Keratinocyte (primary cell): ENCODE measurements at regions not wholly inside any gene's neighbourhood (a gene's known extent, or its start where the extent isn't known, plus 50 kb on each side); places are given as distances from the start of the nearest gene placed in this dataset.

Source experiments
- DNase-seq: peaks from one replicate; pipeline ENCODE4 v3.0.0-alpha.2; 2011; ENCODE audit warnings: low read depth, missing footprints, low spot score
- FAIRE-seq: peaks from 2 replicates; lab custom pipeline; 2011; peaks lifted over from hg19 to GRCh38; lab: Jason Lieb, UNC
- H2AFZ ChIP-seq: 2 replicates; pipeline ENCODE4 v1.6.0; 2012; ENCODE audit warnings: low read length, control low read depth, inconsistent platforms; ENCODE audit not compliant: control insufficient read depth
- H3K27ac ChIP-seq: 2 replicates; pipeline ENCODE4 v1.5.1; 2011; ENCODE audit warnings: low read length; ENCODE audit not compliant: control insufficient read depth, insufficient read depth
- H3K27me3 ChIP-seq: 3 replicates; pipeline ENCODE4 v1.6.0; 2011; ENCODE audit warnings: low read length; ENCODE audit not compliant: control insufficient read depth, insufficient read depth; ENCODE audit errors: extremely low read depth
- H3K36me3 ChIP-seq, 2 experiments: 2 replicates in 1 of 2; 3 replicates in 1 of 2; pipeline ENCODE4 v1.5.1; 2011; ENCODE audit warnings: low read length in 2 of 2, mild to moderate bottlenecking in 1 of 2; ENCODE audit not compliant: control insufficient read depth in 2 of 2, insufficient read depth in 2 of 2; ENCODE audit errors: extremely low read depth in 1 of 2
- H3K4me1 ChIP-seq: 3 replicates; pipeline ENCODE4 v1.5.1; 2011; ENCODE audit warnings: low read length; ENCODE audit not compliant: control insufficient read depth, insufficient read depth; ENCODE audit errors: extremely low read depth
- H3K4me2 ChIP-seq: 3 replicates; pipeline ENCODE4 v1.6.0; 2011; ENCODE audit warnings: low read depth, low read length; ENCODE audit not compliant: control insufficient read depth, insufficient read depth; ENCODE audit errors: extremely low read depth
- H3K4me3 ChIP-seq, 3 experiments: fragments of 200-600 bp in 1 of 3; sonication (generic) in 1 of 3; 2 replicates in 2 of 3; 3 replicates in 1 of 3; pipeline ENCODE4 v1.5.1; 2011 to 2016; ENCODE audit warnings: low read length in 3 of 3, mild to moderate bottlenecking in 3 of 3, control low read depth in 2 of 3, inconsistent platforms in 1 of 3, low read depth in 1 of 3, mixed read lengths in 1 of 3, mixed run types in 1 of 3, moderate library complexity in 1 of 3; ENCODE audit not compliant: control insufficient read depth in 2 of 3, insufficient read depth in 2 of 3; ENCODE audit errors: extremely low read depth in 1 of 3
- H3K79me2 ChIP-seq: 2 replicates; pipeline ENCODE4 v1.6.0; 2012; ENCODE audit warnings: low read length; ENCODE audit not compliant: control insufficient read depth, insufficient read depth
- H3K9ac ChIP-seq: 3 replicates; pipeline ENCODE4 v1.6.0; 2011; ENCODE audit warnings: low read length; ENCODE audit not compliant: control insufficient read depth, insufficient read depth; ENCODE audit errors: extremely low read depth
- H3K9me1 ChIP-seq: 3 replicates; pipeline ENCODE4 v1.6.0; 2011; ENCODE audit warnings: low read length; ENCODE audit not compliant: control insufficient read depth, insufficient read depth; ENCODE audit errors: extremely low read depth
- H3K9me3 ChIP-seq: 2 replicates; pipeline ENCODE4 v1.5.1; 2012; ENCODE audit warnings: low read depth, low read length; ENCODE audit not compliant: control insufficient read depth
- H4K20me1 ChIP-seq: 3 replicates; pipeline ENCODE4 v1.6.0; 2011; ENCODE audit warnings: low read length; ENCODE audit not compliant: control insufficient read depth, insufficient read depth; ENCODE audit errors: extremely low read depth
- EZH2 ChIP-seq: IDR thresholded peaks from one replicate; pipeline ENCODE4 v1.6.1; 2012; ENCODE audit warnings: inconsistent platforms, mild to moderate bottlenecking, low read length, moderate library complexity
- dilution Hi-C: fragments of 300-500 bp; cut with MboI; formaldehyde crosslinking; loops from one replicate; pipeline ENCODE4 v1.7.0; 2020; ENCODE audit warnings: low sequenced_read_pairs; ENCODE audit not compliant: extremely low pct_ligation_motif_present
- TF ChIP-seq, protein P1 (sequence below), 3 experiments: IDR thresholded peaks in 1 of 3; conservative IDR thresholded peaks in 1 of 3; optimal IDR thresholded peaks in 1 of 3; 2 replicates in 2 of 3; 3 replicates in 1 of 3; pipeline versions ENCODE3 to v1.5.1; 2011; ENCODE audit warnings: low read length in 3 of 3, mild to moderate bottlenecking in 3 of 3, moderate library complexity in 2 of 3, control low read depth in 1 of 3, inconsistent platforms in 1 of 3; ENCODE audit not compliant: insufficient read depth in 2 of 3; ENCODE audit errors: extremely low read depth in 1 of 3

DNA sequence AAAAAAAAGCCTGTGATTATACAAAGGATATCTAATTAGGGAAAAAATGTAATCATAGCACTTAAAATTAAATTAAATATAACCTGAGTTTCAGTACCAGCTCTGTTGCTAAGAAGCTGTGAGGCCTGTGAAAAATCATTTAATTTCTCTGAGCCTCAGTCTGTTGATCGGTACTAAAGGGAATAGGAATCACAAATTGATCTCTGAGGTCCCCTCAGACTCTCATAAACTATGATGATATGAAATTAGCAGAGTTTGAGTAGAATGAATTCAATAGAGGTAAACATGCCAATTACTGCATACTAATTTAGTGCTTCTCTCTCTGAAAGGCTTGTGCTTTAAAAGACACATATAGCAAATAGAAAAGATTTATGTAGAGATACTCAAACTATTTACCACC lies 416.8 kb upstream of the NCAM2 start:
- no peak overlapping the region for H2AFZ ChIP-seq
- H3K4me2 ChIP-seq: no peak overlapping the region
- dilution Hi-C loops: no loop called here
- H3K9me3 ChIP-seq: peaks cover 3% of the 10 kb centered on the region
- H3K4me3 ChIP-seq: no peak overlapping the region
- no peaks in the 10 kb centered on the region for H3K4me1 ChIP-seq
- H3K9ac ChIP-seq: no peak overlapping the region
- DNase-seq (no peak), FAIRE-seq (no peak)
- H3K9me1 ChIP-seq: no peaks in the 10 kb centered on the region
- H3K36me3 ChIP-seq: no peaks in the 10 kb centered on the region
- no peak overlapping the region for H3K27ac ChIP-seq
- no peaks in the 10 kb centered on the region for H3K79me2 ChIP-seq
- TF ChIP-seq, protein P1, sequence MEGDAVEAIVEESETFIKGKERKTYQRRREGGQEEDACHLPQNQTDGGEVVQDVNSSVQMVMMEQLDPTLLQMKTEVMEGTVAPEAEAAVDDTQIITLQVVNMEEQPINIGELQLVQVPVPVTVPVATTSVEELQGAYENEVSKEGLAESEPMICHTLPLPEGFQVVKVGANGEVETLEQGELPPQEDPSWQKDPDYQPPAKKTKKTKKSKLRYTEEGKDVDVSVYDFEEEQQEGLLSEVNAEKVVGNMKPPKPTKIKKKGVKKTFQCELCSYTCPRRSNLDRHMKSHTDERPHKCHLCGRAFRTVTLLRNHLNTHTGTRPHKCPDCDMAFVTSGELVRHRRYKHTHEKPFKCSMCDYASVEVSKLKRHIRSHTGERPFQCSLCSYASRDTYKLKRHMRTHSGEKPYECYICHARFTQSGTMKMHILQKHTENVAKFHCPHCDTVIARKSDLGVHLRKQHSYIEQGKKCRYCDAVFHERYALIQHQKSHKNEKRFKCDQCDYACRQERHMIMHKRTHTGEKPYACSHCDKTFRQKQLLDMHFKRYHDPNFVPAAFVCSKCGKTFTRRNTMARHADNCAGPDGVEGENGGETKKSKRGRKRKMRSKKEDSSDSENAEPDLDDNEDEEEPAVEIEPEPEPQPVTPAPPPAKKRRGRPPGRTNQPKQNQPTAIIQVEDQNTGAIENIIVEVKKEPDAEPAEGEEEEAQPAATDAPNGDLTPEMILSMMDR (optimal IDR thresholded peaks at IDR 0.05 in 1 of 3, IDR thresholded peaks at IDR 0.05 in 1 of 3, conservative IDR thresholded peaks at IDR 0.05 in 1 of 3; ENCODE audit: extremely low read depth in 1 of 3, insufficient read depth in 2 of 3, low read length in 3 of 3): no peak
- TF ChIP-seq EZH2: no peak
- H4K20me1 ChIP-seq: no peaks in the 10 kb centered on the region
- H3K27me3 ChIP-seq: no peaks in the 10 kb centered on the region

DNA sequence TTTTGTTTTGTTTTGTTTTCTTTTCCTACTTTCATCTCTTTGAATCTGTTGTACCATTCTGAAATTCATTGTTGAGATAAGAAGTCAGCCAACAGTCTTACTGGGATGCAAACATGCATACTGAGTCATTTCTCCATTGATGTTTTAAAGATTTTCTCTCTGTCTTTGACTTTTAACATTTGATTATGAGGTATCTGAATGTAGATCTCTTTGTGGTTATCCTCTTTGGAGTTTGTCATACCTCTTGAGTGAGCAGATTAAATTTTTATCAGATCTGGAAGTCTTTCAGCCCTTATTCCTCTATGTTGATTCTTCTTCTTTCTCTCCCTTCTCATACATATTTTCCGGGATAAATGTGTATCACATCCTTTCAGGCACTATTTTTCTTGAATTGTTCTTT lies 406.9 kb upstream of the NCAM2 start:
- FAIRE-seq (no peak), DNase-seq (no peak)
- Histone ChIP-seq H3K4me2 (no peak overlapping the region), H3K27ac (no peak overlapping the region), H3K36me3 (no peaks in the 10 kb centered on the region), H3K79me2 (no peaks in the 10 kb centered on the region), H3K4me3 (no peak overlapping the region), H3K9ac (no peak overlapping the region), H3K27me3 (no peaks in the 10 kb centered on the region), H3K9me1 (no peaks in the 10 kb centered on the region), H3K4me1 (peaks cover 9% of the 10 kb centered on the region), H3K9me3 (no peaks in the 10 kb centered on the region), H2AFZ (no peak overlapping the region), H4K20me1 (no peaks in the 10 kb centered on the region)
- dilution Hi-C loops: no loop called here
- TF ChIP-seq EZH2: no peak
- TF ChIP-seq, protein P1 (optimal IDR thresholded peaks at IDR 0.05 in 1 of 3, IDR thresholded peaks at IDR 0.05 in 1 of 3, conservative IDR thresholded peaks at IDR 0.05 in 1 of 3; ENCODE audit: extremely low read depth in 1 of 3, insufficient read depth in 2 of 3, low read length in 3 of 3): no peak
